Testis (tissue), 2 donors: ENCODE measurements at regions not wholly inside any gene's neighbourhood (a gene's known extent, or its start where the extent isn't known, plus 50 kb on each side); places are given as distances from the start of the nearest gene placed in this dataset.

Source experiments
- DNase-seq: peaks from one replicate; pipeline ENCODE4 v3.0.0-alpha.2; 2019
- H3K27ac ChIP-seq, 2 donors: fragments of 200-600 bp; sonication (generic); one replicate each; pipeline ENCODE4 v1.5.1; 2019
- H3K27me3 ChIP-seq: fragments of 200-600 bp; sonication (generic); one replicate; pipeline ENCODE4 v1.5.1; 2019
- H3K36me3 ChIP-seq: fragments of 200-600 bp; sonication (generic); one replicate; pipeline ENCODE4 v1.5.1; 2017; ENCODE audit warnings: low read depth; ENCODE audit errors: missing control alignments
- H3K4me1 ChIP-seq: fragments of 200-600 bp; sonication (generic); one replicate; pipeline ENCODE4 v1.5.1; 2019
- H3K4me3 ChIP-seq, 2 donors: fragments of 200-600 bp; sonication (generic); one replicate each; pipeline ENCODE4 v1.5.1; 2017 to 2019
- H3K9me3 ChIP-seq: fragments of 200-600 bp; sonication (generic); one replicate; pipeline ENCODE4 v1.5.1; 2017
- CTCF ChIP-seq, 3 experiments: fragments of 450-650 bp in 2 of 3; fragments of 200-600 bp in 1 of 3; sonication (generic) in 1 of 3; IDR thresholded peaks; one replicate each; pipeline ENCODE4 v1.5.1; 2016 to 2019; ENCODE audit warnings: antibody characterized with exemption in 3 of 3, mild to moderate bottlenecking in 2 of 3, moderate library complexity in 1 of 3
- POLR2A ChIP-seq: fragments of 450-650 bp; IDR thresholded peaks from one replicate; pipeline ENCODE4 v1.6.1; 2017; ENCODE audit warnings: antibody characterized with exemption, mild to moderate bottlenecking, moderate library complexity
- whole genome bisulfite sequencing, 2 donors: methylation state at CpG; one replicate each; pipeline ENCODE4 v1.1.5; 2018; 5-methylcytosine and 5-hydroxymethylcytosine counted together
- intact Hi-C: fragments of 100-400 bp; cut with DNase I; formaldehyde crosslinking; loops from one replicate; pipeline ENCODE4 v1.15.1; 2023; ENCODE audit warnings: low total_unique reads

GRCh38 chr19:31098836-31099235 lies 250.4 kb downstream of the TSHZ3 start:
- Histone ChIP-seq H3K4me1 (no peaks in the 10 kb centered on the region), H3K4me3 (no peak overlapping the region), H3K27me3 (no peaks in the 10 kb centered on the region), H3K27ac (no peak overlapping the region), H3K36me3 (no peaks in the 10 kb centered on the region), H3K9me3 (no peaks in the 10 kb centered on the region)
- no peak for DNase-seq
- TF ChIP-seq POLR2A (no peak), CTCF (IDR thresholded peaks at IDR 0.05) (no peak)
- intact Hi-C loops: no loop called here
- 57 to 61% methylated on average over 2 of the region's 2 CpGs for WGBS, 2 donors

DNA sequence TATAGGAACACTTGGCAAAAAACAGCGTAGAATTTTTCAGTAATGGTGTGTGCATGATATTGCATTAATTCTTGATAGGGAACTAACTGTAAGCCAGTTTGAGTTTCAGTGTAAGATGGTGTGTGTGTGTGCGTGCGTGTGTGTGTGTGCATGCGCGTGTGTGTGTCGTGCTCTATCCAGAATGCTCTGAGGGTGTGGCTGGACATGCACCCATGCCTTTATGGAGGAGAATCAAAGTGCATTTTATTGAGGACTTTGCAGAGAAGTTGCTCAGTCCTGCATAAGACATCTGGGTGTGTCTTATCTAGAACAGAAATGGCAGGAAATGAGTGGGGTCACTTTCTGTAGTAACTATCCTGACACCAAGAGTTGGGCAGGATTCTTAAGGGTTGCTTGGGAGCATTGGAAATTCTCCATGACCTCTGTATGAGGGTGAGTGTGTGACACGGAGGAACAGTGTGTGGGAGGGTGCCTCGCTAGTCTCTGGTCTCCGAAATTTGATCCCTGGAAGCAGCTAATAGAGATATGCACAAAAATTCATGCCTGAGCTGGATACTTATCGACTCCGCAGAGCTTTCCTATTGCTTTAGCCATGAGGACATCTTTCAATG lies 252.2 kb downstream of the TSHZ3 start:
- intact Hi-C loops: no loop called here
- no peak overlapping the region for H3K4me3 ChIP-seq
- H3K9me3 ChIP-seq: no peaks in the 10 kb centered on the region
- DNase-seq: no peak
- no peak overlapping the region for H3K27ac ChIP-seq
- H3K4me1 ChIP-seq: no peaks in the 10 kb centered on the region
- TF ChIP-seq CTCF (IDR thresholded peaks at IDR 0.05) (no peak), POLR2A (no peak)
- WGBS, 2 donors: 53 to 54% methylated on average over 11 of the region's 11 CpGs
- no peaks in the 10 kb centered on the region for H3K27me3 ChIP-seq
- no peaks in the 10 kb centered on the region for H3K36me3 ChIP-seq

- H3K4me3 ChIP-seq: no peak overlapping the region
- TF ChIP-seq POLR2A: no peak
- TF ChIP-seq CTCF (IDR thresholded peaks at IDR 0.05): no peak
- H3K27me3 ChIP-seq: no peaks in the 10 kb centered on the region
- intact Hi-C loops: no loop called here
- H3K4me1 ChIP-seq: no peaks in the 10 kb centered on the region
- H3K9me3 ChIP-seq: no peaks in the 10 kb centered on the region
- H3K36me3 ChIP-seq: no peaks in the 10 kb centered on the region
- WGBS, 2 donors: 57 to 62% methylated on average over 22 of the region's 22 CpGs
- DNase-seq: no peak
- no peak overlapping the region for H3K27ac ChIP-seq
Measured at GRCh38 chr19:31096062-31096830, 253.0 kb downstream of the TSHZ3 start.

- H3K4me1 ChIP-seq: no peaks in the 10 kb centered on the region
- intact Hi-C loops: no loop called here
Measured at GRCh38 chr19:31095100-31095804, 254.0 kb downstream of the TSHZ3 start.

More at GRCh38 chr19:31095100-31095804, 254.0 kb downstream of the TSHZ3 start:
- no peak for DNase-seq
- no peaks in the 10 kb centered on the region for H3K36me3 ChIP-seq
- H3K27ac ChIP-seq: no peak overlapping the region
- TF ChIP-seq POLR2A: no peak
- no peak for TF ChIP-seq CTCF (IDR thresholded peaks at IDR 0.05)
- H3K27me3 ChIP-seq: no peaks in the 10 kb centered on the region
- no peaks in the 10 kb centered on the region for H3K9me3 ChIP-seq
- no peak overlapping the region for H3K4me3 ChIP-seq
- 91 to 94% methylated on average over 6 of the region's 6 CpGs for WGBS, 2 donors
